Body of pancreas (tissue), 4 donors: ENCODE measurements at regions not wholly inside any gene's neighbourhood (a gene's known extent, or its start where the extent isn't known, plus 50 kb on each side); places are given as distances from the start of the nearest gene placed in this dataset.

Source experiments
- POLR2A ChIP-seq, 3 donors: fragments of 450-650 bp; IDR thresholded peaks; one replicate each; pipeline ENCODE4 v1.6.1; 2016; ENCODE audit warnings: antibody characterized with exemption in 3 of 3, mild to moderate bottlenecking in 2 of 3
- TF ChIP-seq, protein P1 (sequence below), 7 experiments: fragments of 450-650 bp in 4 of 7; fragments of 200-600 bp in 3 of 7; sonication (generic) in 3 of 7; IDR thresholded peaks; one replicate each; pipeline ENCODE4 v1.5.1; 2016 to 2019; ENCODE audit warnings: antibody characterized with exemption in 7 of 7

GRCh38 chr14:43243168-43243567, 1263.9 kb downstream of the FSCB start:
- TF ChIP-seq, protein P1, sequence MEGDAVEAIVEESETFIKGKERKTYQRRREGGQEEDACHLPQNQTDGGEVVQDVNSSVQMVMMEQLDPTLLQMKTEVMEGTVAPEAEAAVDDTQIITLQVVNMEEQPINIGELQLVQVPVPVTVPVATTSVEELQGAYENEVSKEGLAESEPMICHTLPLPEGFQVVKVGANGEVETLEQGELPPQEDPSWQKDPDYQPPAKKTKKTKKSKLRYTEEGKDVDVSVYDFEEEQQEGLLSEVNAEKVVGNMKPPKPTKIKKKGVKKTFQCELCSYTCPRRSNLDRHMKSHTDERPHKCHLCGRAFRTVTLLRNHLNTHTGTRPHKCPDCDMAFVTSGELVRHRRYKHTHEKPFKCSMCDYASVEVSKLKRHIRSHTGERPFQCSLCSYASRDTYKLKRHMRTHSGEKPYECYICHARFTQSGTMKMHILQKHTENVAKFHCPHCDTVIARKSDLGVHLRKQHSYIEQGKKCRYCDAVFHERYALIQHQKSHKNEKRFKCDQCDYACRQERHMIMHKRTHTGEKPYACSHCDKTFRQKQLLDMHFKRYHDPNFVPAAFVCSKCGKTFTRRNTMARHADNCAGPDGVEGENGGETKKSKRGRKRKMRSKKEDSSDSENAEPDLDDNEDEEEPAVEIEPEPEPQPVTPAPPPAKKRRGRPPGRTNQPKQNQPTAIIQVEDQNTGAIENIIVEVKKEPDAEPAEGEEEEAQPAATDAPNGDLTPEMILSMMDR (IDR thresholded peaks at IDR 0.05), result no peak
- no peak for TF ChIP-seq POLR2A (IDR thresholded peaks at IDR 0.05)
